ENCODE measurements at regions not wholly inside any gene's neighbourhood (a gene's known extent, or its start where the extent isn't known, plus 50 kb on each side); places are given as distances from the start of the nearest gene placed in this dataset.

DNA sequence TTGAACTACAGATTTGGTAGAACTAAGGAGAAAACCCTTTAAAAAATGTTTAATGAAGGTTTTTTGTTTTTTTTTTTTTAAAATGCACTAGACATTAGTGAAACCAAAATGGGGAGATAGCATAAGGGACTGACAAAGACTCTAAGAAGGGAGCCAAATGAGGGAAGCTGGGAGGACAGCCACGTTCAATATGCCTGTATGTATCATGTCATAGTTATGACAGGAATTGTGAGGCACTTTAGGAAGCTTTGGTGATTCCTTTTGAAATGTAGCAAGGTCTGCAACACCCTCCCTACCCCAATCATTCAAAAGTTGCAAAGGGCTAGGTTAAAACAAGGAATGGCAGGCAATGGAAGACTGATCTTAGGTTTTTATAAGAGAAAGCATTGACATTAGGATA, 526.0 kb downstream of the TLL1 start:
- TF ChIP-seq ZNF138 (tag by site-specific recombination; IDR thresholded peaks at IDR 0.05; ENCODE audit: borderline replicate concordance) (no peak), ZNF37A (tag by site-specific recombination; IDR thresholded peaks at IDR 0.05) (no peak), KLF16 (tag by site-specific recombination; IDR thresholded peaks at IDR 0.05) (no peak), YY1 (tag by site-specific recombination; IDR thresholded peaks at IDR 0.05) (no peak), ZNF416 (tag by site-specific recombination; IDR thresholded peaks at IDR 0.05) (no peak), REPIN1 (tag by site-specific recombination; IDR thresholded peaks at IDR 0.05; ENCODE audit: low read depth) (no peak), ZNF501 (tag by site-specific recombination; IDR thresholded peaks at IDR 0.05) (no peak), ZNF664 (tag by site-specific recombination; IDR thresholded peaks at IDR 0.05) (no peak), HOXA7 (CRISPR knock-in tag; IDR thresholded peaks at IDR 0.05; ENCODE audit: borderline replicate concordance) (no peak), IKZF3 (tag by site-specific recombination; IDR thresholded peaks at IDR 0.05) (no peak)
- TF ChIP-seq, protein P1, sequence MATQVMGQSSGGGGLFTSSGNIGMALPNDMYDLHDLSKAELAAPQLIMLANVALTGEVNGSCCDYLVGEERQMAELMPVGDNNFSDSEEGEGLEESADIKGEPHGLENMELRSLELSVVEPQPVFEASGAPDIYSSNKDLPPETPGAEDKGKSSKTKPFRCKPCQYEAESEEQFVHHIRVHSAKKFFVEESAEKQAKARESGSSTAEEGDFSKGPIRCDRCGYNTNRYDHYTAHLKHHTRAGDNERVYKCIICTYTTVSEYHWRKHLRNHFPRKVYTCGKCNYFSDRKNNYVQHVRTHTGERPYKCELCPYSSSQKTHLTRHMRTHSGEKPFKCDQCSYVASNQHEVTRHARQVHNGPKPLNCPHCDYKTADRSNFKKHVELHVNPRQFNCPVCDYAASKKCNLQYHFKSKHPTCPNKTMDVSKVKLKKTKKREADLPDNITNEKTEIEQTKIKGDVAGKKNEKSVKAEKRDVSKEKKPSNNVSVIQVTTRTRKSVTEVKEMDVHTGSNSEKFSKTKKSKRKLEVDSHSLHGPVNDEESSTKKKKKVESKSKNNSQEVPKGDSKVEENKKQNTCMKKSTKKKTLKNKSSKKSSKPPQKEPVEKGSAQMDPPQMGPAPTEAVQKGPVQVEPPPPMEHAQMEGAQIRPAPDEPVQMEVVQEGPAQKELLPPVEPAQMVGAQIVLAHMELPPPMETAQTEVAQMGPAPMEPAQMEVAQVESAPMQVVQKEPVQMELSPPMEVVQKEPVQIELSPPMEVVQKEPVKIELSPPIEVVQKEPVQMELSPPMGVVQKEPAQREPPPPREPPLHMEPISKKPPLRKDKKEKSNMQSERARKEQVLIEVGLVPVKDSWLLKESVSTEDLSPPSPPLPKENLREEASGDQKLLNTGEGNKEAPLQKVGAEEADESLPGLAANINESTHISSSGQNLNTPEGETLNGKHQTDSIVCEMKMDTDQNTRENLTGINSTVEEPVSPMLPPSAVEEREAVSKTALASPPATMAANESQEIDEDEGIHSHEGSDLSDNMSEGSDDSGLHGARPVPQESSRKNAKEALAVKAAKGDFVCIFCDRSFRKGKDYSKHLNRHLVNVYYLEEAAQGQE (tag by site-specific recombination; IDR thresholded peaks at IDR 0.05) = no peak
- TF ChIP-seq, protein P2, sequence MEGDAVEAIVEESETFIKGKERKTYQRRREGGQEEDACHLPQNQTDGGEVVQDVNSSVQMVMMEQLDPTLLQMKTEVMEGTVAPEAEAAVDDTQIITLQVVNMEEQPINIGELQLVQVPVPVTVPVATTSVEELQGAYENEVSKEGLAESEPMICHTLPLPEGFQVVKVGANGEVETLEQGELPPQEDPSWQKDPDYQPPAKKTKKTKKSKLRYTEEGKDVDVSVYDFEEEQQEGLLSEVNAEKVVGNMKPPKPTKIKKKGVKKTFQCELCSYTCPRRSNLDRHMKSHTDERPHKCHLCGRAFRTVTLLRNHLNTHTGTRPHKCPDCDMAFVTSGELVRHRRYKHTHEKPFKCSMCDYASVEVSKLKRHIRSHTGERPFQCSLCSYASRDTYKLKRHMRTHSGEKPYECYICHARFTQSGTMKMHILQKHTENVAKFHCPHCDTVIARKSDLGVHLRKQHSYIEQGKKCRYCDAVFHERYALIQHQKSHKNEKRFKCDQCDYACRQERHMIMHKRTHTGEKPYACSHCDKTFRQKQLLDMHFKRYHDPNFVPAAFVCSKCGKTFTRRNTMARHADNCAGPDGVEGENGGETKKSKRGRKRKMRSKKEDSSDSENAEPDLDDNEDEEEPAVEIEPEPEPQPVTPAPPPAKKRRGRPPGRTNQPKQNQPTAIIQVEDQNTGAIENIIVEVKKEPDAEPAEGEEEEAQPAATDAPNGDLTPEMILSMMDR (tag by site-specific recombination; IDR thresholded peaks at IDR 0.05) = no peak
- TF ChIP-seq, protein P3, sequence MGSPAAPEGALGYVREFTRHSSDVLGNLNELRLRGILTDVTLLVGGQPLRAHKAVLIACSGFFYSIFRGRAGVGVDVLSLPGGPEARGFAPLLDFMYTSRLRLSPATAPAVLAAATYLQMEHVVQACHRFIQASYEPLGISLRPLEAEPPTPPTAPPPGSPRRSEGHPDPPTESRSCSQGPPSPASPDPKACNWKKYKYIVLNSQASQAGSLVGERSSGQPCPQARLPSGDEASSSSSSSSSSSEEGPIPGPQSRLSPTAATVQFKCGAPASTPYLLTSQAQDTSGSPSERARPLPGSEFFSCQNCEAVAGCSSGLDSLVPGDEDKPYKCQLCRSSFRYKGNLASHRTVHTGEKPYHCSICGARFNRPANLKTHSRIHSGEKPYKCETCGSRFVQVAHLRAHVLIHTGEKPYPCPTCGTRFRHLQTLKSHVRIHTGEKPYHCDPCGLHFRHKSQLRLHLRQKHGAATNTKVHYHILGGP (tag by site-specific recombination; IDR thresholded peaks at IDR 0.05) = no peak
